Erythroblast (primary cell): ENCODE measurements at regions not wholly inside any gene's neighbourhood (a gene's known extent, or its start where the extent isn't known, plus 50 kb on each side); places are given as distances from the start of the nearest gene placed in this dataset.

Experiments used
- GATA1 ChIP-seq: IDR thresholded peaks from 2 replicates; pipeline ENCODE4 v1.6.1; 2011; ENCODE audit warnings: low read depth, mild to moderate bottlenecking, control low read depth, low read length, moderate library complexity
- POLR2A ChIP-seq: IDR thresholded peaks from 2 replicates; pipeline ENCODE4 v1.6.1; 2011; ENCODE audit warnings: mild to moderate bottlenecking, low read length

- TF ChIP-seq POLR2A (no peak), GATA1 (no peak)
These were observed 57.0 kb upstream of the TAC4 start for GRCh38 chr17:49904893-49905292.
